ENCODE measurements at regions not wholly inside any gene's neighbourhood (a gene's known extent, or its start where the extent isn't known, plus 50 kb on each side); places are given as distances from the start of the nearest gene placed in this dataset.

GRCh38 chr6:147942363-147942762 is 400.3 kb upstream of the SASH1 start:
- TF ChIP-seq REST (IDR thresholded peaks at IDR 0.05; ENCODE audit: low read depth), result no peak
- no peak for TF ChIP-seq CEBPB (IDR thresholded peaks at IDR 0.05)
- no peak for TF ChIP-seq RAD21 (IDR thresholded peaks at IDR 0.05; ENCODE audit: low read depth)
- no peak for TF ChIP-seq MAX (IDR thresholded peaks at IDR 0.05)
- TF ChIP-seq EGR1 (IDR thresholded peaks at IDR 0.05), result no peak
- no peak for TF ChIP-seq TAF1 (IDR thresholded peaks at IDR 0.05; ENCODE audit: low read depth)
- no peak for TF ChIP-seq FOXM1 (IDR thresholded peaks at IDR 0.05; ENCODE audit: borderline replicate concordance, low read depth)
- no peak for TF ChIP-seq EP300 (IDR thresholded peaks at IDR 0.05; ENCODE audit: borderline replicate concordance)
- TF ChIP-seq ZBTB7A (IDR thresholded peaks at IDR 0.05; ENCODE audit: low read depth), result no peak
- TF ChIP-seq TEAD4 (IDR thresholded peaks at IDR 0.05), result no peak
- no peak for TF ChIP-seq YY1 (IDR thresholded peaks at IDR 0.05; ENCODE audit: low read depth)
- no peak for TF ChIP-seq USF1 (IDR thresholded peaks at IDR 0.05)
- no peak for TF ChIP-seq NFIC (IDR thresholded peaks at IDR 0.05)
- TF ChIP-seq CREB1 (IDR thresholded peaks at IDR 0.05; ENCODE audit: low read depth), result no peak

Data from Ishikawa (cell line).